ENCODE measurements at regions not wholly inside any gene's neighbourhood (a gene's known extent, or its start where the extent isn't known, plus 50 kb on each side); places are given as distances from the start of the nearest gene placed in this dataset.

DNA sequence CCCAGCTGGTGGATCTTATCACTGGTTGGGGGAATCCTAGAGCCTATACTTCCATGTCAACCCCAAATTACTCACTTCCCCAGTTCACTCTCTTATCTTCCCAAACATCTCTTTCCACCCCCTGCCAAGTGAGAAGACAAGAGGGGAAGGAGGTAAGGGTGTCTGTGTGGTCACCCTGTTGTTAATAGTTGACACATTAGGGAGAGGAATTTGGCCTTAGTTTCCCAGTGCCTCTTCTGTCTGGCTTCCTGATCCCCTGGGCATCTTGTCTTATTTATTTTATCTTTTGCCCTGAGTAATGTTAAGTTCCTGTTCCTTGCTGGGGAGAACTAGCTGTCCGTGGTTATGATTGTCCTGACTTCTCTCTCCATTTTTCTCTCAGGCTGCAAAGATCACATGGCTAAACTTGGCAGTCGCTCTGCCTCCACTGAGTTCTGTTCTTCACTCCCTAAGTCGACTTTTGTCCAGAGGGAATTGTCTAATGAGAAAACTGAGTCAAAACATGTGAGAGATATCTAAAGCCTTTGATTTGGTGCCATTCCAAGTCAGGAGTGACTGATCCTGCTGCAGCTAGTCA, 157.1 kb upstream of the SYT6 start:
- DNase-seq = no peak

DNA sequence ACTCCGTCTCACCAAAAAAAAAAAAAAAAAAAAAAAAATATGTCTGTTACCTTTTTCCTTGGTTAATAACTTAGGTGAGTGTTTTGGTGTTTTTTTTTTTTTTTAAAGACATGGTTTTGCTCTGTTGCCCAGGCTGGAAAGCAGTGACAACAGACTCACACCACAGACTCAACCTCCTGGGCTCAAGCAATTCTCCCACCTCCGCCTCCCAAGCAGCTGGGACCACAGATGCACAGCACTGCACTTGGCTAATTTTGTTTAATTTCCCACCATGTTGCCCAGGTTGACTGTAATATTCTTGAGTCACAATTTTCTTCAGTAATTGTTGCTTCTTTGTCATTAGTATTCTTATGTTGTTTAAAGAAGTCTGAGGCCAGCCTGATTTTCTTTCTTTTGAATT, 149.2 kb upstream of the SYT6 start:
- no peak for DNase-seq

DNA sequence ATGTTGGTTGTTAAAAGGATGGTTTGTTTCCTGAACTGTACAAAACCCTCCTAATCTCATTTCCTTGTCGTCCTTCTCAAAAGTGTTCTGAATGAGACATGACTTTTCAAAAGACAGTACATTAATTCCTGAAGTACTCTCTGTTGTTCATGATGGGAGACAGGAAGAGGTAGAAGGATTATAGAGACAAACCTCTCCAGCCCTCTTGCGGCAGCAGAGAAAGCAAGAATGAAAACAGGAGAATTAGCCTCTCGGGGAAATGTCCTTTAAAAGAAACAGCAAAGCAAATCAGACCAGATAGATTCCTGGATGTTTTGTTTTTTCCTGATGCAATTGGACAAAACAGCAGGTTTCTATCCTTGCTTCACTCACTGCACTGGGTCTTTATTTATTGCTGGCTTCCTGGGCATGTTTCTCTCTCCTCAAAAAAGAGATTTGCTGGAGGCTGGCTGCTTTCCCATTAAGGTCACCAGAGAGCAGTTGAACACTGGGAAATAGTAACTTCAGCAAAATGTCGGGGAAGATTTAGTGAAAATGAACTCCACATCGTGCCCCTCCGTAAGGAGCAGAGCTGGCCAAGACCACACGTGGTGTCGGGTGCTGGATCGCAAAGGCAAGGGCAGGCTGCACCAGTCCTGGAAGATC, 145.8 kb upstream of the SYT6 start:
- no peak for DNase-seq

DNA sequence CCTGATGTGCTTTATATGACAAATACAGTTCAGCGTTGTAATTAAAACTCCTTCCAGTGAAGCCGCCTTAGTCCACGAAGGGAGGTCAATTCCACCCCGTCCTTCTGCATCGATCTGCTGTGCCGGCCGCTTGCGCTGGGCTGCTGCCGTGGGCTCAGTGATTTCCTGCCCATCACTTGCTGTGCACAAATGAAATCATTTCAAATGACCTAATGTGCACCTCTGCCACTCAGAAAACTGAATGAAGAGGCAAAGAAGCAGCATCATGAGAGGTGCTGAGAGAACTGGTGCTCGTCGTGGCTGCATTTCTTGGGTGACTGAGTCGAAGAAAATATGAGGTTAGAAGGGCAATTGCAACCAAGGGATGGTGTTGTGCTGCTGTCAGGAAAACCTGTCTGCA, 144.3 kb upstream of the SYT6 start:
- DNase-seq = no peak

DNA sequence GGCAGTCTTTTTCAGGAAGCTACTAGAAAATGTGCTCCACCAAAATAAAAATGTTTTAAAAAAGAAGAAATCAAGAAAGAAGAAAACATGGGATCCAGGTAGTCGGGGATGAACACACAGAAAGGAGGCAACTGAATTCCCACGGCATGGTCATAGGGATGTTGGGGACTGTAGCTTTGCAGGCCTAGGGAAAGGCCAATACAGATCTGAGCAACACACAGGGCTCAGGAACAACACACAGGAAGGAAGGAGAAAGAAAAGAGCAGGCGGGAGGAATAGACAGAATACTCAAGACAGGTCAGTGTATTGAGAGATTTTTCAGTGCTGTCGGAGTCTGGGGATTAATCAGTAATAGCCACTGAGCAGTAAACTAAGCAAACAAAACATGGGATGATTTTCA, 142.7 kb upstream of the SYT6 start:
- no peak for DNase-seq

DNA sequence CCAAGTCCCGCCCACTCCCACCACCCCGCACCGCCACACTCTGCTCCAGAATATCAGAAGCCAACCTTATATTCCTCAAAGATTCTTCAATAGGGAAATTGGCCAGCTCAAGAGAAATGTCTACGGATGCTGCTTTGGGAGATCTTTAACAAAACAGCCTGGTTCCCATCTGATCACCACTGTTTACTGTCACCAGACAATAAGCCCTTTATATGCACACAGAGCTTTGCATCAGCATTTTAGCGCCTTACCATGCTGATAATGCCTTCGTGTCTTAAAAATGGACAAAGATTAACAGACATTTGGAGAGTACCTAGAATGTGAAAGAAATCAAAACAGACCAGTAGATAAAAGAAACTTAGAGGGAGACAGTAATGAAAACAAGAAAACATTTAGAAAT, 141.7 kb upstream of the SYT6 start:
- DNase-seq = no peak

DNA sequence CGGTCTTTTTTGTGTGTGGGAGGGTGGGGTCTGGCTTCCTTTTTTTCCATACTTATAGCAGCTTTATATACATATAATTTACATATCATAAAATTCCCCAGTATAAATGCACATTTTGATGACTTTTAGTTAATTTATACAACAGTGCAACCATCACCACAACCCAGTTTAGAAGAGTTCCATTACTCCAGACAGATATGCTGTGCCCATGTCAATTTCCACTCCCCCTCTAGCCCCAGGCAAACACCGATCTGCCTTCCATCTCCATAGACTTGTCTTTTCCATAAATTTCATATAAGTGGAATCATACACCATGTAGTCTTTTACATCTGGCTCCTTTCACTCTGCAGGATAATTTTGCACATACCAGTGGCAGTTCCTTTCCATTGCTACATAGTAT, 139.2 kb upstream of the SYT6 start:
- no peak for DNase-seq

DNA sequence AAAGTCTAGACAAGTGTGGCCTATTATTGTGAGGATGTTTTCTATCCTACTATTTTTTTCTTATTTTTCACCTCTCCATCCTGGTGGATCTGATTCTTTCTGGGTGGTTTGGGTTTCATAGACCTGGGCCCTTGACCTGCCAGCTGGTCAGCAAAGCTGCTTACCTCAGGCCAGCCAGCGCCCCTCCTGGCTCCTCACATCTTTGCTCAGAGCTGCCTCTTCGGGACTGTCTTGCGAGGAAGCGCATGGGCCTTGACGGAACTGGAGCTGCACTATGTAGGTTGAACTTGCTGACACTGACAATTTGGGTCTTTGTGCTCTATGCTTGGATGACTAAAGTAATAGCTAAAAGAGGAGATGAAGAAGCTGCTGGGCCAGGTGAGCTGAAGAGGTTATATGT, 138.5 kb upstream of the SYT6 start:
- no peak for DNase-seq

DNA sequence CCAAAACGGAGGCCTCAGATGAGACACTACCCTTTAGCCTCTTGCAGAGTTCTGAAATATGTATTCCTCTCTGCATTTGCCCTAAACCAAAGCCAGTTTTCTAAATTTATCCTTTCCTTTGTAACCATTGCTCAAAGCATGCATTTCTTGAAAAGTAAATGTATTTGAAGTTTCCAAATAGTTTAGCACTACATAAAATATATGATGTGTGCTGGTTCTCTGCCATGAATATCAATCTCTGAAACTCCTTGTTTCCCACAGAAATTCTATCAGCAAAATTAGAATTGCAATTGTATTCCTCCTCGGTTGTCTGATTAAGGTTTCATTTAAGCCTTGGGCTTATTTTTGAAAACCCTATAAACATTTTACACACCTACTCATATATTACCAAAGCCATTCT, 137.1 kb upstream of the SYT6 start:
- DNase-seq = no peak

DNA sequence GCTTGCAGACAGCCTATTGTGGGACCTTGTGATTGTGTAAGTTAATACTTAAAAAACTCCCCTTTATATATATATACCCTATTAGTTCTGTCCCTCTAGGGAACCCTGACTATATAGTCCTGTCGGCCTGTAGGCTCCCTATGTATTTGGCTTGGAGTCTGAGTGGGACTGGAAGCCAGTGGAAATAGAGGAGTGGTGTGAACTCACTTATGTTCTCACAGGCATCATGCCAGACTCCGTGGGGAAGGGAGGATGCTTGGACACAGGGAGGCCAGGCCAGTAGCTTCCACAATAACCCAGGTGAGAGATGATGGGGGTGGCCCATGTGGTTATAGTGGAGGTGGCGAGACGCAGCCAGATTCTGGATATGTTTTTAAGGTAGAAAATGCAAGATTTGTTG, 136.7 kb upstream of the SYT6 start:
- no peak for DNase-seq

DNA sequence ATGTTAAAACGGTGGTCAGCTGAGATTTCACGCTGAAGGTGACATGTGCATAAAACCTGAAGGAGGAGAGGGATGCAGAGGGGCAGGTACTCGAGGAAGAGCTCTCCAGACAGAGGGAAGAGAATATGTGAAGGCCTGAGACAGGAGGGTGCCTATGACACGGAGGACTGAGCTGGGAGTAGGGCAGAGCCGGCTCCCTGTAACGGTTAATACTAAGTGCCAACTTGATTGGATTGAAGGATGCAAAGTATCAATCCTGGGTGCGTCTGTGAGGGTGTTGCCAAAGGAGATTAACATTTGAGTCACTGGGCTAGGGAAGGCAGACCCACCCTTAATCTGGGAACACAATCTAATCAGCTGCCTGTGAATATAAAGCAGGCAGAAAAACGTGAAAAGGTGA, 136.2 kb upstream of the SYT6 start:
- no peak for DNase-seq

DNA sequence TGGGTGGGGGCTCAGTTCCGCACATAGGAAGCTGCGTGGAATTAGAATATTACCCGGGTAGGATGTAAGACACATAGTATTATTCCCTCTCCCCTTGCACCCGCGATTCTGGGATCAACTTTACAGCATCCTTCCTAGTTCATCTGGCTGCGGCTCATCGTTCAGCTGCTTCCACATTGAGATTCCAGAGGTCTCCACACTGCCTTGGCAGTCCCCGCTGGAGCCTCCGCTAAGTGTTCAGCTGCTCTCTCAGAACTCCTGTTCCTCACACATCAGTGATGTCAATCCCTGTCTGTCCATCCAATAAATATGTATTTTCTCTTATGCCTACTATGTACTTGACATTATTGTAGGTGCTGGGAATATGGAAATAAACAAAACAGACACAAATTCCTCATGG, 135.6 kb upstream of the SYT6 start:
- DNase-seq = no peak

DNA sequence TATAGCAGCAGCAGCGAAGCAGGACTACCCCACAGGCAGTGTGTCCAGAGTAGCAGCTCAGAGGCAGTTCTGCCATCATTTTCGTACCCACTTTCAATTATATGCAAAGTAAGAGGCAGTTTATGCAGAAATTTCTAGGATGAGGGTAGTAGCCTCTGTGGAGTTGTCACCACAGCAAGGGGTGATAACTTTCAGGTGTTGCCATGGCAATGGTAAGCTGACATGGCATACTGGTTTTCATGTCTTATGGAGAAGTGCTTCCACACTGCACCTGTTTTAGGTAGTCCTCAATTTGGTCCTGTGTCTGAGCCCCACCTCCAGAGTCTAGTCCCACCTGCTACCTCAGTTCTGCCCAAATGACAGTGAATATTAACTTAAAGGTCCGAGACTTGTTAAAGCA, 133.3 kb upstream of the SYT6 start:
- DNase-seq = no peak

DNA sequence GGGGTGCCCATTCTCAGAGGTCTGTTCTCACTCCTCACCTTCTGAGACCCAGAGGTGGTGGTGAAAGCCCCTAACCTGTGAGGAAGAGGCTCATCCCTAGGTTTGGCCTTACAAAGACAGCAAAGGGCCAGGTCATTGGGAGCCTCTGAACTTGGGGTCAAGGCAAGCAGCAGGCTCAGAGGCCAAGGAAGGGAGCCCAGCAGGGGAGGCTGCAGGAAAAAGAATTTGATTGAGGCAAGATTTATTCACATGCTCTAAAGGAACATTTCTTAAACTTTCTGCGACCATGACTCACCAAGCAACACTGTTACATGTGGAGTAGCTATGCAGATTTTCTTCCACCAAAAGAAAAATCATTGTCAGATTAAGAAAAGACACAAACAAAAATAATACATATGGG, 132.5 kb upstream of the SYT6 start:
- no peak for DNase-seq

DNA sequence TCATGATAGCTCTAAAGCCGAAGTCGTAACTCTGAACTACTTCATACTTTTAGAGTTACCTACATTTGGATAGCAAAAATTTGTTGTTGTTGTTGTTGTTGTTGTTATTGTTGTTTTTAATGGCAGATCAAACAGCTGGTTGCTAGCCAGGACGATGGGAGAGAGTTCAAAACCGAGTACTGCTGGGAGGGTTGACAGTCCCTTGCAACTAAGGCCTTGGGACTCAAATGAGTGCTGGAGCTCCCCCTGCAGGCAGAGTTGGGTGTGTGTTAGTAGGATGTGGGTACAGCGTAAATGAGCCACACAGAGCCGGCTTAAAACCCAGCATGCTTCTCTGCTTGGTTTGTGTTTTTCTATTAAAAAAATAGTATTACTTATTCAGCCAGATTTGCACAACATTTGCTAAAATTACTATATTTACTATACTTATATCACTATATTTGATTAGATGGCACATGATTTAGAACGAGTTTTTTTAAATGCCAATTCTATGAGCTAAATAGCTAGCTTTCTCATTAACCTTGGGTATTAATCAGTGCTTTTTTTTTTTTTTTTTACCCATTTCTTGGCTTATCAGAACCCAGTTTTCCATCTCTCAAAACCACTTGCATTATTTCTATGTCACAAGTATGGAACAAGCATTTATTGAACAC, 129.2 kb upstream of the SYT6 start:
- peak; percentile 85 for DNase-seq

DNA sequence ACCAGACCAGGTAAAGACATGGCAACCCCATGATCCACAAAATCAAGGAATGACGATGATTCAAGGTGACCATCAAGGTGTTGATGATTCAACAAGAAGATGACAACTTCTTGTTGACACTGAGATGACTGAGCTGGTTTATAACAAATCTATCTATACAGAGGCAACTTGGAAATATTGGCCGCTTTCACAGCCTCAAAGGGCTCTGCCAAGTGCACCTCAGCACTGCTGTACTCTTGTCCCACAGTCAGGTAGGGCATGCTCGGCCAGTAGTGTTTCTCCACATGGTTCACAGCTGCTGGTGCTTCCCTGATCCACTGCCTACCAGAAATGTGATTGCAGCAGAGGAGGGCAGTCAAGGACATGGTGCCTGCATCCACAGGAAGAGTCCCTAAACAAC, 125.2 kb upstream of the SYT6 start:
- DNase-seq = no peak

DNA sequence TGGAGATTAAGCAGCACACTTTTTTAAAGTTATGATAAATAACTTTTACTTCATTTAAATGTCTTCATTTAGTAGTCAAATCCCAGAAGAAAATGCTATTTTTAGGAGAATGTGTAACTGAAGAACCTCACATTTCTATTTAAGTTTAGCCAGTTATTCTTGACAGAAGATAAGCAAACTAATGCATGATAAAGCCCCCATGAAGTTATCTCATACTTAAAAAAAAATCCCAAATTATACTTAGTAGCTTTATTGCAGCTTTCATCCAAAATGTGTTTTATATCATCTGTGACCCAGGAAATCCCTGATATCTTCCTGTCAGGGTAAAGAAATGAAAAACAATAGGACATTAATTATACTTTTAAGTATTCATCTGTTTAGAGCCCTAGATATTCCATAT, 124.8 kb upstream of the SYT6 start:
- no peak for DNase-seq

DNA sequence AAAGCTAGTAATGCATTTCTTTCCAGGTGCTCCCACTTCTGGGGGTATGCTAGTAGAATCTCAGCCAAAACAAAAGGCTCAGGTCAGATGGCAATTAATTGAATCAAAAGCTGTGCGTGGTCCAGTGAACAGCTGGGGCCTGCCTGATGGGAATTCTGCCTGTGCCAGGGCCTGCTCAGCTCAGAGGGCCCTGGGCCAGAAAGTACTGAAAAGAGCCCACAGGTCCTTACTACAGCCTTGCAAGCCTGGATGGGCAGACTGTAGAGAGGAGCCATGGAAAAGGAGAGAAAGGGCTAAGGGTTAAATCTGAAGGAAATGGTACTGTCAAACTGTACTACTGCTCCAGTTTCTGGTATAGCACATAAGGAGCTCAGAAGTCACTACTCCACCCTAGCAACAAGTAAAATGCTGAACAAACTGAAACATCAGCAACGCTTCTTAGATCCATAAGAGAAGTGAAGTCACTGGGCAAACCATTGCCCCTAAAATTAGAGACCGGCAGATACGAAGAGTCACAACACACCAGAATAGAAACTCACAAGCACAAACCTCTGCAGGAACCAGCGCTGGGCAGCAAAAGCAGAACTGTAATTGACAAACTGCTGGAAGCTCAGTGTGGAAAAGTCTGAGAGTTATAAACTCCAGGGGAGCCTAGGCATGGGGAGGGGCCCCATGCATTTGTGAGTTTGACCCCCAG, 121.1 kb upstream of the SYT6 start:
- no peak for DNase-seq

DNA sequence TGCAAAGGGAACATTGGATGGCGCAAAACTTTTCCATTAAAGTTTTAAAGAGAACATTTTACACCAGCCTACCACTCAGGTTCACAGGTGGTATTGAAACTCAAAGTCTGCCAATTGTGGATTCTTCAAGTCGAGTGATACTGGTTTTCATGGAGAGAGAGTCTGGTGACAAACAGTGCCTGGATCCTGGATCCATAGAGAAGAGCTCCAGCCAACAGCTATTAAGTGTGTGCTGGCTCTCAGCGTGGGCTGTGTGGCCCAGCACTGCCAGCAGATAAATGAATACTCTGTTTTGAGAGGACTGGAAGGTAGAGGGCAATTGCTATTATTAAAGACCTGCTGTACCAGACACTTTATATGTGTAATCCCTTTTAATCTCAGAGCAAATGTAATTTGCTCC, 118.9 kb upstream of the SYT6 start:
- no peak for DNase-seq

DNA sequence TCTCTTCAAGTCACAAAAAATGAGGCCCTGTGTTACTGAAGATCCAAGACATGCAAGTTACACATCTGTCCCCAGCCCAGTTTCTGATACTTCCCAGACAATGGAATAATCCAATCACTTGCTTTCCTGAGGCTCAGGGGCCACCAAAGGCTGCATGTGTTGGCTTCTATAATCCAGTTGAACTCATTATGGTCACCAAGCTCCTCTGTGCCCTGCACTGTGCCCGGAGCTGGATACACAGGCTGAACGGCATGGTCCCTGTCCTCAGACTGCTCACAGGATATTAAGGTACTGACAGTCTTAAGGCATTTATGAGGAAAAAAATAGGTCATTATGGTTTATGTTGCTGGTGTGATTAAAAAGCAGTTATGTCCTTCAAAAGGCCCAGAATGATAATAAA, 117.0 kb upstream of the SYT6 start:
- DNase-seq = no peak

DNA sequence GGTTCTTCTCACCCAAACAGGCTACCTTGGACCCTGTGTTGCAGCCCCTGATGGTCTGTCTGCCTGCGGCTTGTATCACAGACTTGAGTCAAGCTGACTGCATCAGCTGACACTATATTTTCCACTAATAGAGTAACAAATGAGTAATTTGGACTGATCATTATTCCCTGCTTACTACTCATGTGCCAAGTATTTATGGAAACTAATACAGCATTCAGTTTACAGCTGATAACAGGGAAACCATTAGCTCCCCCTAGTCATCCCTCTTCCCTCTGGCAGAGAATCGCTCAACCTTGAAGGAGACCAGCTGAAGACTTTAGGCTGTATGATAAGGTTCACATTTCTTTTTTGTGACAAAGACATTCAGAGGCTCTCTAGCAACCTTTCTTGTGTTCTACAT, 116.6 kb upstream of the SYT6 start:
- DNase-seq = no peak

DNA sequence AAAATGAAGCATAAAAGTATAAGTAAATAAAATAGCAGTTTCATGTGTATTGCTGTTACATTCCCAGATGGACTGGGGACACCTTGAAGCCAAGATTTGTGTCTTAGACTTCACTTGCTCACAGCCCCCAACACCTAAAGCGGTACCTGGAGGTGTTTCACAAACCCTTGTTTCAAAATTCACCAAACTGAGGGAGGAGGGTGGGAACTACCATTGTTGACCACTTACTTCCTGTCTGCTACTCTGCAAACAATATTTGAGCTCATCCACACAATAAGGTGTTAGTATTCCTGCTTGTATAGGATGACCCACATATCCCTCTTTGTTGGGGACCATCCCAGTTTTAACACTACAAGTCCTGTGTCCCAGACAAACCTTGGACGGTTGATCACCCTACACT, 115.9 kb upstream of the SYT6 start:
- no peak for DNase-seq

DNA sequence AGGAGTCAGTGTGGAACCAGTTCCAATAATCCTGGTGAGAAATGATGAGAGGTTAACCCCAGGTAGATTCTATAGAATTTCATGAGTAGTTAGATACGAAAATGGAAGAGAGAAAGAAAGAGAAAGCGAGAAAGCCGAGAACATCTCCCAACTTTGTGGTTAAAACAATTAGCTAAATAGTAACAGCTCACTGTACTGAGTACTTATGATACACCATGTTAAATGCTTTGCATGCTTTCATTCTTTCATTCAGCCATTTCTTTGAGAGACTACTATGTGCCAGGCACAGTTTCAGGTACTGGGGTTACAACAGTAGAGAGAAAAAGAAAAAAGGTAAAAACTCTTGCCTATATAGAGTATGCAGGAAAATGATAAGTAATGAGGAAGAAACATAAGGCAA, 109.7 kb upstream of the SYT6 start:
- DNase-seq = no peak

DNA sequence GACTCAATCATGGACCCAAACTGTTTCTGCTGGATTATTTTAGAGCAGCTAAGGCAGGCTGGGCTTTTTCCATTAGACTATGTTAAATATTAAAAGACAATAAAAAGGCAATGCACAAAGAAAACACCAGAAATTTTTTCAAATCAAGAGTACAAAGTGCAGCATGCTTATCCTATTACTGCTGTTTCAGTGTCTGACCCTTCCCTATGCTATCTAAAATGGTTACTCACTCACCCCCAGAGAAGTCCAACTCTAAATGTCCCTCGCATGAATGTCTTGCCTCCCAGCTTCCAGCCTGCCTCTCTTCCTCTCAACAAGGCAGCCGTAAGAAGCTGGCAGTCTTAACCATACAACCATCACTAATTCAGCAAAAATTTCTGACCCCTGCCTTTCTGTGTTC, 108.7 kb upstream of the SYT6 start:
- no peak for DNase-seq
